HG02981 (cell line): ENCODE measurements at regions not wholly inside any gene's neighbourhood (a gene's known extent, or its start where the extent isn't known, plus 50 kb on each side); places are given as distances from the start of the nearest gene placed in this dataset.

Experiments
- ATAC-seq: cut with Tn5 transposase; IDR thresholded peaks from one replicate; pipeline ENCODE4 v1.9.1; 2021; ENCODE audit warnings: mild to moderate bottlenecking, moderate library complexity; ENCODE audit not compliant: unreplicated experiment

GRCh38 chr1:59107916-59108315 lies 189.0 kb upstream of the FGGY start:
- ATAC-seq = no peak

GRCh38 chr1:59108481-59109317 lies 188.2 kb upstream of the FGGY start:
- ATAC-seq = no peak

- ATAC-seq = no peak
Measured at GRCh38 chr1:59110271-59110670, 186.6 kb upstream of the FGGY start.

- no peak for ATAC-seq
Measured at GRCh38 chr1:59113876-59114457, 182.9 kb upstream of the FGGY start.

- no peak for ATAC-seq
Measured at GRCh38 chr1:59115865-59116264, 181.0 kb upstream of the FGGY start.

GRCh38 chr1:59116920-59117542 lies 179.9 kb upstream of the FGGY start:
- ATAC-seq = no peak

- no peak for ATAC-seq
Measured at GRCh38 chr1:59122527-59122926, 174.4 kb upstream of the FGGY start.

- ATAC-seq = no peak
Measured at GRCh38 chr1:59123081-59123681, 173.7 kb upstream of the FGGY start.

- no peak for ATAC-seq
Measured at GRCh38 chr1:59124166-59124565, 172.7 kb upstream of the FGGY start.

GRCh38 chr1:59125154-59125553 lies 171.7 kb upstream of the FGGY start:
- no peak for ATAC-seq

- no peak for ATAC-seq
Measured at GRCh38 chr1:59125676-59126320, 171.1 kb upstream of the FGGY start.

- ATAC-seq = no peak
Measured at GRCh38 chr1:59126366-59126765, 170.5 kb upstream of the FGGY start.

GRCh38 chr1:59128239-59128736 lies 168.6 kb upstream of the FGGY start:
- no peak for ATAC-seq

GRCh38 chr1:59128784-59129227 lies 168.1 kb upstream of the FGGY start:
- no peak for ATAC-seq

- ATAC-seq = no peak
Measured at GRCh38 chr1:59132295-59132694, 164.6 kb upstream of the FGGY start.

- ATAC-seq = no peak
Measured at GRCh38 chr1:59133997-59134396, 162.9 kb upstream of the FGGY start.

GRCh38 chr1:59135761-59136255 lies 161.1 kb upstream of the FGGY start:
- no peak for ATAC-seq

- no peak for ATAC-seq
Measured at GRCh38 chr1:59136541-59137275, 160.2 kb upstream of the FGGY start.

GRCh38 chr1:59137276-59137615 lies 159.6 kb upstream of the FGGY start:
- no peak for ATAC-seq

GRCh38 chr1:59137968-59138367 lies 158.9 kb upstream of the FGGY start:
- ATAC-seq = no peak
